ENCODE measurements at regions not wholly inside any gene's neighbourhood (a gene's known extent, or its start where the extent isn't known, plus 50 kb on each side); places are given as distances from the start of the nearest gene placed in this dataset.

- no peak for TF ChIP-seq CTCF (IDR thresholded peaks at IDR 0.05; ENCODE audit: insufficient read depth, low read depth, low read length)
- POLR2A ChIA-PET, result no interaction called here
- CTCF ChIA-PET, result interaction anchor here (1.6 kb wide), 1 partner anchor 11 kb away, joined by 4 read pairs; no protein-coding TSS in a partner anchor
- Histone ChIP-seq H3K27me3 (ENCODE audit: control insufficient read depth, insufficient read depth, low read length) (no peaks in the 10 kb centered on the region), H3K4me3 (ENCODE audit: low read depth, low read length) (no peak overlapping the region), H3K36me3 (ENCODE audit: control insufficient read depth, insufficient read depth, low read length) (no peaks in the 10 kb centered on the region)
- no peak for DNase-seq (ENCODE audit: low read depth)
Measured at GRCh38 chr10:4671451-4672145, 154.4 kb upstream of the AKR1E2 start.

GRCh38 chr10:4670737-4671136 is 155.3 kb upstream of the AKR1E2 start:
- ChIA-PET POLR2A (no interaction called here), CTCF (interaction anchor here (1.6 kb wide), 1 partner anchor 12 kb away, joined by 4 read pairs; no protein-coding TSS in a partner anchor)
- no peak for DNase-seq (ENCODE audit: low read depth)
- Histone ChIP-seq H3K36me3 (ENCODE audit: control insufficient read depth, insufficient read depth, low read length) (no peaks in the 10 kb centered on the region), H3K27me3 (ENCODE audit: control insufficient read depth, insufficient read depth, low read length) (no peaks in the 10 kb centered on the region), H3K4me3 (ENCODE audit: low read depth, low read length) (no peak overlapping the region)
- TF ChIP-seq CTCF (IDR thresholded peaks at IDR 0.05; ENCODE audit: insufficient read depth, low read depth, low read length), result no peak

GRCh38 chr10:4669585-4669984 is 156.4 kb upstream of the AKR1E2 start:
- Histone ChIP-seq H3K4me3 (ENCODE audit: low read depth, low read length) (no peak overlapping the region), H3K36me3 (ENCODE audit: control insufficient read depth, insufficient read depth, low read length) (no peaks in the 10 kb centered on the region), H3K27me3 (ENCODE audit: control insufficient read depth, insufficient read depth, low read length) (no peaks in the 10 kb centered on the region)
- TF ChIP-seq CTCF (IDR thresholded peaks at IDR 0.05; ENCODE audit: insufficient read depth, low read depth, low read length), result no peak
- DNase-seq (ENCODE audit: low read depth), result no peak
- POLR2A ChIA-PET, result no interaction called here
- CTCF ChIA-PET, result no interaction called here

GRCh38 chr10:4663162-4663992 is 162.6 kb upstream of the AKR1E2 start:
- no peak for TF ChIP-seq CTCF (IDR thresholded peaks at IDR 0.05; ENCODE audit: insufficient read depth, low read depth, low read length)
- POLR2A ChIA-PET, result no interaction called here
- Histone ChIP-seq H3K27me3 (ENCODE audit: control insufficient read depth, insufficient read depth, low read length) (no peaks in the 10 kb centered on the region), H3K4me3 (ENCODE audit: low read depth, low read length) (no peak overlapping the region), H3K36me3 (ENCODE audit: control insufficient read depth, insufficient read depth, low read length) (no peaks in the 10 kb centered on the region)
- CTCF ChIA-PET, result interaction anchor here (0.6 to 1.8 kb wide), 5 partner anchors 103 to 1466 kb away, joined by 3 to 4 read pairs (median 3); no protein-coding TSS in a partner anchor
- DNase-seq (ENCODE audit: low read depth), result peak; percentile 96

- Histone ChIP-seq H3K27me3 (ENCODE audit: control insufficient read depth, insufficient read depth, low read length) (no peaks in the 10 kb centered on the region), H3K36me3 (ENCODE audit: control insufficient read depth, insufficient read depth, low read length) (no peaks in the 10 kb centered on the region), H3K4me3 (ENCODE audit: low read depth, low read length) (no peak overlapping the region)
- ChIA-PET CTCF (interaction anchor here (0.9 to 1.8 kb wide), 3 partner anchors 104 to 1465 kb away, joined by 3 to 4 read pairs (median 3); no protein-coding TSS in a partner anchor), POLR2A (no interaction called here)
- TF ChIP-seq CTCF (IDR thresholded peaks at IDR 0.05; ENCODE audit: insufficient read depth, low read depth, low read length), result no peak
- no peak for DNase-seq (ENCODE audit: low read depth)
Measured at GRCh38 chr10:4662576-4663161, 163.3 kb upstream of the AKR1E2 start.
